Activated T-helper 9 cell treated with anti-CD3 and anti-CD28 coated beads, Interleukin-2, amount 50 U/mL, for 16 hours (primary cell): ENCODE measurements at regions not wholly inside any gene's neighbourhood (a gene's known extent, or its start where the extent isn't known, plus 50 kb on each side); places are given as distances from the start of the nearest gene placed in this dataset.

Source experiments
- DNase-seq: peaks from one replicate; pipeline ENCODE4 v3.0.0-alpha.2; 2020; ENCODE audit warnings: low read depth

GRCh38 chr10:10587744-10588393, 429.8 kb upstream of the CELF2 start:
- no peak for DNase-seq

- no peak for DNase-seq
Observed at GRCh38 chr10:10589540-10590303, 427.9 kb upstream of the CELF2 start.

GRCh38 chr10:10591715-10592341, 425.8 kb upstream of the CELF2 start:
- DNase-seq, result no peak

- DNase-seq, result no peak
Observed at GRCh38 chr10:10596256-10596655, 421.4 kb upstream of the CELF2 start.

- DNase-seq, result no peak
Observed at GRCh38 chr10:10598297-10598696, 419.4 kb upstream of the CELF2 start.

GRCh38 chr10:10600004-10600403, 417.7 kb upstream of the CELF2 start:
- no peak for DNase-seq

- DNase-seq, result no peak
Observed at GRCh38 chr10:10605551-10606081, 412.1 kb upstream of the CELF2 start.

GRCh38 chr10:10609379-10609955, 408.2 kb upstream of the CELF2 start:
- no peak for DNase-seq

GRCh38 chr10:10610171-10610570, 407.5 kb upstream of the CELF2 start:
- no peak for DNase-seq

GRCh38 chr10:10612151-10612550, 405.5 kb upstream of the CELF2 start:
- DNase-seq, result no peak

GRCh38 chr10:10613656-10614244, 403.9 kb upstream of the CELF2 start:
- no peak for DNase-seq

GRCh38 chr10:10617686-10618085, 400.0 kb upstream of the CELF2 start:
- no peak for DNase-seq

GRCh38 chr10:10618139-10618538, 399.5 kb upstream of the CELF2 start:
- no peak for DNase-seq

GRCh38 chr10:10623958-10624566, 393.6 kb upstream of the CELF2 start:
- DNase-seq, result no peak

GRCh38 chr10:10624567-10624962, 393.1 kb upstream of the CELF2 start:
- DNase-seq, result no peak

- no peak for DNase-seq
Observed at GRCh38 chr10:10625491-10625890, 392.2 kb upstream of the CELF2 start.

GRCh38 chr10:10626734-10627133, 390.9 kb upstream of the CELF2 start:
- DNase-seq, result no peak

GRCh38 chr10:10627414-10627813, 390.3 kb upstream of the CELF2 start:
- no peak for DNase-seq

GRCh38 chr10:10629512-10629911, 388.2 kb upstream of the CELF2 start:
- no peak for DNase-seq

GRCh38 chr10:10630281-10630680, 387.4 kb upstream of the CELF2 start:
- no peak for DNase-seq

GRCh38 chr10:10630782-10631181, 386.9 kb upstream of the CELF2 start:
- DNase-seq, result no peak

GRCh38 chr10:10642189-10642588, 375.5 kb upstream of the CELF2 start:
- DNase-seq, result no peak
